Transverse colon (tissue), 4 donors: ENCODE measurements at regions not wholly inside any gene's neighbourhood (a gene's known extent, or its start where the extent isn't known, plus 50 kb on each side); places are given as distances from the start of the nearest gene placed in this dataset.

Experiments
- DNase-seq: peaks from one replicate; pipeline ENCODE4 v3.0.0-alpha.2; 2019
- H3K27ac ChIP-seq, 4 donors: fragments of 200-600 bp; sonication (generic); 2 replicates each; pipeline ENCODE4 v1.5.1; 2016 to 2018; ENCODE audit warnings: inconsistent platforms in 4 of 4
- H3K27me3 ChIP-seq: fragments of 200-600 bp; sonication (generic); 2 replicates; pipeline ENCODE4 v1.5.1; 2017; ENCODE audit warnings: inconsistent platforms
- H3K36me3 ChIP-seq, 4 donors: fragments of 200-600 bp; sonication (generic); 2 replicates each; pipeline ENCODE4 v1.5.1; 2017 to 2019; ENCODE audit warnings: inconsistent platforms in 4 of 4
- H3K4me1 ChIP-seq, 4 donors: fragments of 200-600 bp; sonication (generic); 2 replicates each; pipeline ENCODE4 v1.5.1; 2017 to 2020; ENCODE audit warnings: inconsistent platforms in 4 of 4
- H3K4me3 ChIP-seq, 4 donors: fragments of 200-600 bp; sonication (generic); 1 replicate in 1 of 4; 2 replicates in 3 of 4; pipeline versions ENCODE4 v1.5.1 to v1.6.1; 2017 to 2019; ENCODE audit warnings: inconsistent platforms in 4 of 4
- H3K9me3 ChIP-seq, 2 donors: fragments of 200-600 bp; sonication (generic); 2 replicates each; pipeline ENCODE4 v1.5.1; 2017 to 2019; ENCODE audit warnings: inconsistent platforms in 2 of 2
- EP300 ChIP-seq: sonication (generic); formaldehyde crosslinking; IDR thresholded peaks from one replicate; pipeline ENCODE4 v1.6.1; 2017; ENCODE audit warnings: antibody characterized with exemption, low read depth
- POLR2A ChIP-seq: fragments of 450-650 bp; IDR thresholded peaks from one replicate; pipeline ENCODE4 v1.6.1; 2016; ENCODE audit warnings: antibody characterized with exemption, mild to moderate bottlenecking, moderate library complexity
- POLR2AphosphoS5 ChIP-seq, 3 donors: sonication (generic); formaldehyde crosslinking; IDR thresholded peaks; one replicate each; pipeline ENCODE4 v1.6.1; 2016; ENCODE audit warnings: antibody characterized with exemption in 3 of 3
- WGBS, 2 donors: methylation state at CpG; one replicate each; pipeline ENCODE4 v1.1.5; 2018; ENCODE audit warnings: low coverage in 1 of 2; 5-methylcytosine and 5-hydroxymethylcytosine counted together
- in situ Hi-C, 4 donors: fragments of 200-750 bp; cut with MboI; loops; one replicate each; pipeline versions ENCODE4 v1.15.0 to v1.15.1; 2017; ENCODE audit warnings: low sequenced_read_pairs in 3 of 4, low pct_ligation_motif_present in 1 of 4, low pct_unique_long_range_greater_than_20kb in 1 of 4
- intact Hi-C: fragments of 100-400 bp; cut with DNase I; formaldehyde crosslinking; loops from one replicate; pipeline ENCODE4 v1.15.1; 2023; ENCODE audit warnings: low total_unique reads
- TF ChIP-seq, protein P1 (sequence below), 5 experiments: fragments of 200-600 bp in 3 of 5; fragments of 450-650 bp in 2 of 5; sonication (generic) in 3 of 5; IDR thresholded peaks; 1 replicate in 2 of 5; 2 replicates in 3 of 5; pipeline ENCODE4 v1.5.1; 2016 to 2017; ENCODE audit warnings: antibody characterized with exemption in 5 of 5, inconsistent platforms in 3 of 5, mild to moderate bottlenecking in 2 of 5, moderate library complexity in 1 of 5

DNA sequence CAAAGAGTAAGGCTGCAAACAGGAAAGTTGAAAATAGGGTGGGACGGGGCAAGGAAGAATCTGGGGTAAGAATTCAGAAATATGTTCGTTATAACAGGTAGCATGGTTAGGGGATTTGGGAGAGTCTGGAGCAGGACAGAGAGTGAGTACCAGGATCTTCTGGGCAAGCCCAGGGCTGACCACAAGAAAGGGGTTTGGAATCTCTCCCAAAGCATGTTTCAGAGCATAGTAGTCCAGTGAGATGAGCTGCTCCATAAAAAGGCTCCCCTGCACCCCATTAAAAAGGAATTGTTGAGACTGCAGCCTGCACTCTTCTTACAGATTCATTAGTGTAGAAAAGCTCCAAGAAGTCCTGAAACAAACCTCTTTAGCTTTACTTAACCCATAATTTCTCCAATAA lies 291.1 kb downstream of the MTX2 start:
- intact Hi-C loops = no loop called here
- H3K36me3 ChIP-seq = no peaks in the 10 kb centered on the region
- 85 to 100% methylated on average over 1 of the region's 2 CpGs for WGBS, 2 donors
- in situ Hi-C loops = no loop called here
- DNase-seq = no peak
- H3K27me3 ChIP-seq = no peaks in the 10 kb centered on the region
- no peak for TF ChIP-seq EP300
- no peak for TF ChIP-seq POLR2AphosphoS5 (IDR thresholded peaks at IDR 0.05)
- no peak for TF ChIP-seq POLR2A
- TF ChIP-seq, protein P1, sequence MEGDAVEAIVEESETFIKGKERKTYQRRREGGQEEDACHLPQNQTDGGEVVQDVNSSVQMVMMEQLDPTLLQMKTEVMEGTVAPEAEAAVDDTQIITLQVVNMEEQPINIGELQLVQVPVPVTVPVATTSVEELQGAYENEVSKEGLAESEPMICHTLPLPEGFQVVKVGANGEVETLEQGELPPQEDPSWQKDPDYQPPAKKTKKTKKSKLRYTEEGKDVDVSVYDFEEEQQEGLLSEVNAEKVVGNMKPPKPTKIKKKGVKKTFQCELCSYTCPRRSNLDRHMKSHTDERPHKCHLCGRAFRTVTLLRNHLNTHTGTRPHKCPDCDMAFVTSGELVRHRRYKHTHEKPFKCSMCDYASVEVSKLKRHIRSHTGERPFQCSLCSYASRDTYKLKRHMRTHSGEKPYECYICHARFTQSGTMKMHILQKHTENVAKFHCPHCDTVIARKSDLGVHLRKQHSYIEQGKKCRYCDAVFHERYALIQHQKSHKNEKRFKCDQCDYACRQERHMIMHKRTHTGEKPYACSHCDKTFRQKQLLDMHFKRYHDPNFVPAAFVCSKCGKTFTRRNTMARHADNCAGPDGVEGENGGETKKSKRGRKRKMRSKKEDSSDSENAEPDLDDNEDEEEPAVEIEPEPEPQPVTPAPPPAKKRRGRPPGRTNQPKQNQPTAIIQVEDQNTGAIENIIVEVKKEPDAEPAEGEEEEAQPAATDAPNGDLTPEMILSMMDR (IDR thresholded peaks at IDR 0.05) = no peak
- no peak overlapping the region for H3K4me3 ChIP-seq
- peaks cover 0 to under 1% (median 0%) of the 10 kb centered on the region in 4 donors for H3K4me1 ChIP-seq
- no peaks in the 10 kb centered on the region for H3K9me3 ChIP-seq
- H3K27ac ChIP-seq = no peak overlapping the region

DNA sequence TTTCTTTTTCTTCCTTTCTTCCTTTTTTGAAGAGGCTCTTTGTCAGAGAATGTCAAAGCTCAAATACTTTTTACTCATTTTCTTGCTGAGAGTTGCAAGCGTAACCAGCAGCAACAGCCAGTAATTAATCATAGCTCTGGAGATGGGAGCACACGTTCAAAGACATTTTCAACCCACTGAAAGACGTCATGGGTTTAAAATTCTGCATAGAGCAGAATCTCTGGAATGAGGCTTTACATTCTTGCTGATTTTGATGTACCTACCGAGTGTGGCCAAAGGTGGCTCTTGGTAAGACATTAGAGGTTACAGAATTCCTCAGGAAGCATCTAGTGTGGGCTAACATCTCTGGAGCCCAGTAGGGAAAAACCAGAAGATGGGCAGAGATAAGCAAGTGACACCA lies 292.5 kb downstream of the MTX2 start:
- no peaks in the 10 kb centered on the region for H3K36me3 ChIP-seq
- 74 to 80% methylated on average over 4 of the region's 4 CpGs for WGBS, 2 donors
- DNase-seq = no peak
- TF ChIP-seq EP300 = no peak
- TF ChIP-seq POLR2AphosphoS5 (IDR thresholded peaks at IDR 0.05) = no peak
- no peak for TF ChIP-seq POLR2A
- TF ChIP-seq, protein P1 (IDR thresholded peaks at IDR 0.05) = no peak
- no peaks in the 10 kb centered on the region for H3K27me3 ChIP-seq
- intact Hi-C loops = no loop called here
- in situ Hi-C loops = no loop called here
- no peaks in the 10 kb centered on the region for H3K9me3 ChIP-seq
- H3K4me3 ChIP-seq = no peak overlapping the region
- peaks cover 0 to 3% (median 0%) of the 10 kb centered on the region in 4 donors for H3K4me1 ChIP-seq
- no peak overlapping the region for H3K27ac ChIP-seq

DNA sequence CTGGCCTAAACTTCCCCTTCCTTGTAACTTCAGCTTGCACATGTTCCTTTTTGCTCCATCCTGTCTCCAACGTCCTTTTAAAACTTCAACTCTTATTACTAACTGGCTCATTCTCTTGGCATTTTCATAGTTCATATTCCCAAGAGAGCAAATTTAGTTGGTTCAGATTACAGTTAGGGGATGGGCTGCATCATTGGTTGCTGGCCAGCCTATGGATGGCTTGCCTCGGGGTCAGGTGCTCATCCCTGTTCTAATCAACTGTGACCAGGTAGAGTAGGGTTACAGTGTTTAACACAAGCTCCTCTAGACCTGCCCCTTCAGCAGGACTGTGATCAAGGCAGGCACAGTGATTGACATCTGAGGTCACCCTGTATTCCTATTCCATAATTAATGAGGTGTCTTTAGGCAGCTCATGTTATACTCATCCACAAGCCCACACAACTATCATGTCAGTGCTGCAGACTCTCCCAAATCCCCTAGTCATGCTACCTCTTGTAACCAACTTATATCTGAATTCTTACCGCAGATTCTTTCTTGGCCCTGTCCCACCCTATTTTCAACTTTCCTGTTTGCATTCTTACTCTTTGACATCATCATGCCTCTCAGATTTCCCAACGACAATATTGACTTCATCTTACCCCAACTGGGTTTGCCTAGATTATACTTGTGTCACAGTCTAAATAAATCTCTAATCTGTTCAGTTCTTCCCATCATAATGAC lies 293.3 kb downstream of the MTX2 start:
- no peak overlapping the region for H3K4me3 ChIP-seq
- no peak overlapping the region for H3K27ac ChIP-seq
- no peaks in the 10 kb centered on the region for H3K27me3 ChIP-seq
- in situ Hi-C loops = no loop called here
- H3K4me1 ChIP-seq = peaks cover 0 to 3% (median 0%) of the 10 kb centered on the region in 4 donors
- TF ChIP-seq, protein P1 (IDR thresholded peaks at IDR 0.05) = no peak
- TF ChIP-seq POLR2AphosphoS5 (IDR thresholded peaks at IDR 0.05) = no peak
- TF ChIP-seq POLR2A = no peak
- TF ChIP-seq EP300 = no peak
- intact Hi-C loops = no loop called here
- no peaks in the 10 kb centered on the region for H3K9me3 ChIP-seq
- WGBS, 2 donors = 62 to 63% methylated on average over 3 to 4 of the region's 4 CpGs
- DNase-seq = no peak
- no peaks in the 10 kb centered on the region for H3K36me3 ChIP-seq

DNA sequence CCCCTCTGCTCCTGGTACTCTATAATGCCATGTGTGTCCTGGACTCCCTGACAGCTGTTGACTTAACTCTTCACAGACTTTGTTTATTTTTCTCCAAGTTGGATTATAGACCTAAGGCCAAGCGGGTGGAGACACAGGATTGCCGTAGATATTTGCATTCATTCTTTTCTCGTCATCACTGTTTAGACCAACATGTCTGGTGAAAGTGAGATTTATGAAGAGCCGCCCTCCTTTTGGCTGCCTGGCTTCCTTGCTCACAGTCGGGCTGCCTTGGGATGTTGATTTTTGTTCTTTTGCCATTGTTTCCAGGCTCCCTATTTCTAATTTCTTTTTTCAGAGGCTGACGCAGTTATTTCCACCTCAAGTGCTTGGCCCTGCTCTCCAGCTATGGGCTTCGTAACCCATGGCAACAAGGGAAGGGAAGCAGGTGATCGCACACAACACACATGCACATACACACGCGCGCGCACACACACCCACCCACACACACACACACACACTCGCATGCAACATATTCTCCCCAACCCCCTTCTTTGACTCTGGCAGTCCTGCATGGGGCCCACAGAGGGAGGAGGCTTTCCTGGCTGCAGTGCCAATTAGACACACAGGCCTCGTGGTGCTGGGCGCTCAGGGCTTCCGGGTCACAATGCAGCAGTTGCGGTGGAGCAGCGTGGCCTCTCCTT lies 296.5 kb downstream of the MTX2 start:
- intact Hi-C loops = no loop called here
- in situ Hi-C loops = no loop called here
- 52 to 68% methylated on average over 4 to 18 of the region's 18 CpGs for WGBS, 2 donors
- no peak overlapping the region for H3K4me3 ChIP-seq
- H3K27me3 ChIP-seq = no peaks in the 10 kb centered on the region
- TF ChIP-seq EP300 (no peak), POLR2A (no peak), POLR2AphosphoS5 (IDR thresholded peaks at IDR 0.05) (no peak)
- TF ChIP-seq, protein P1 (IDR thresholded peaks at IDR 0.05) = no peak
- no peak for DNase-seq
- peaks cover 0 to 3% (median 0%) of the 10 kb centered on the region in 4 donors for H3K4me1 ChIP-seq
- H3K27ac ChIP-seq = peak overlapping the region in 3 of 4 donors; percentile 20 to 48 (median 22)
- H3K9me3 ChIP-seq = no peaks in the 10 kb centered on the region
- no peaks in the 10 kb centered on the region for H3K36me3 ChIP-seq
